Thoracic aorta (tissue), 2 donors: ENCODE measurements at regions not wholly inside any gene's neighbourhood (a gene's known extent, or its start where the extent isn't known, plus 50 kb on each side); places are given as distances from the start of the nearest gene placed in this dataset.
"Not testable (repeated sequence)": the region's sequence is repeated elsewhere in the genome, so short reads cannot be mapped to it uniquely, and the experiment has no call there.

ENCODE experiments used
- ATAC-seq: fragments of 150-250 bp; one replicate; pipeline ENCODE4 v1.8.0; 2017; ENCODE audit warnings: low read depth; ENCODE audit not compliant: insufficient number of reproducible peaks, low FRiP score
- DNase-seq: peaks from one replicate; pipeline ENCODE4 v3.0.0-alpha.2; 2020; ENCODE audit warnings: low spot score
- H3K27ac ChIP-seq, 2 donors: fragments of 200-600 bp; sonication (generic); 1 replicate in 1 of 2; 2 replicates in 1 of 2; pipeline ENCODE4 v1.5.1; 2016; ENCODE audit warnings: mild to moderate bottlenecking in 2 of 2, moderate library complexity in 2 of 2
- H3K27me3 ChIP-seq: fragments of 200-600 bp; sonication (generic); replicated peaks from 2 replicates; pipeline ENCODE4 v1.6.0; 2016; ENCODE audit warnings: mild to moderate bottlenecking; ENCODE audit not compliant: insufficient read depth
- H3K36me3 ChIP-seq: fragments of 200-600 bp; sonication (generic); one replicate; pipeline ENCODE4 v1.5.1; 2016
- H3K4me1 ChIP-seq, 2 donors: fragments of 200-600 bp; sonication (generic); 1 replicate in 1 of 2; 2 replicates in 1 of 2; pipeline versions ENCODE4 v1.5.1 to v1.6.0; 2016; ENCODE audit warnings: low read depth in 2 of 2, mild to moderate bottlenecking in 1 of 2; ENCODE audit not compliant: control insufficient read depth in 1 of 2
- H3K4me3 ChIP-seq: fragments of 200-600 bp; sonication (generic); 2 replicates; pipeline ENCODE4 v1.5.1; 2016; ENCODE audit warnings: mild to moderate bottlenecking
- H3K9me3 ChIP-seq: fragments of 200-600 bp; sonication (generic); 2 replicates; pipeline ENCODE4 v1.5.1; 2016
- TF ChIP-seq, protein P1 (sequence below): fragments of 200-600 bp; sonication (generic); IDR thresholded peaks from one replicate; pipeline ENCODE4 v1.5.1; 2019; ENCODE audit warnings: antibody characterized with exemption

DNA sequence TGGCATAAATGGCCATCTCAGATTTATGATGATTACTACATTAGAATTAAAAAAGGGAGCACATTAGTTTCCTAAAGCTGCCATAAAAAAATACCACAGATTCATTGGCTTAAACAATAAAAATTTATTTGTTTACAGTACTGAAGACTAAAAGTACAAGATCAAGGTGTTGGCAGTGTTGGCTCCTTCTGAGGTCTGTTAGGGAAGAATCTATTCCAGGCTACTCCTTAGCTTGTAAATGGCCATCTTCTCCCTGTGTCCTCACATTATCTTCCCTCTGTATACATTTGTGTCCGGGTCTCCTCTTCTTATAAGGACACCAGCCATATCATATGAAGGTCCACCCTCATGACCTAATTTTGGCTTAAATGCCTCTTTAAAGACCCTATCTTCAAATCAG, 341.0 kb downstream of the SLC7A11 start:
- Histone ChIP-seq H3K9me3 (no peaks in the 10 kb centered on the region), H3K36me3 (no peaks in the 10 kb centered on the region), H3K4me1 (no peaks in the 10 kb centered on the region), H3K27ac (no peak overlapping the region), H3K27me3 (no peaks in the 10 kb centered on the region), H3K4me3 (no peak overlapping the region)
- ATAC-seq = no peak
- DNase-seq = no peak
- TF ChIP-seq, protein P1, sequence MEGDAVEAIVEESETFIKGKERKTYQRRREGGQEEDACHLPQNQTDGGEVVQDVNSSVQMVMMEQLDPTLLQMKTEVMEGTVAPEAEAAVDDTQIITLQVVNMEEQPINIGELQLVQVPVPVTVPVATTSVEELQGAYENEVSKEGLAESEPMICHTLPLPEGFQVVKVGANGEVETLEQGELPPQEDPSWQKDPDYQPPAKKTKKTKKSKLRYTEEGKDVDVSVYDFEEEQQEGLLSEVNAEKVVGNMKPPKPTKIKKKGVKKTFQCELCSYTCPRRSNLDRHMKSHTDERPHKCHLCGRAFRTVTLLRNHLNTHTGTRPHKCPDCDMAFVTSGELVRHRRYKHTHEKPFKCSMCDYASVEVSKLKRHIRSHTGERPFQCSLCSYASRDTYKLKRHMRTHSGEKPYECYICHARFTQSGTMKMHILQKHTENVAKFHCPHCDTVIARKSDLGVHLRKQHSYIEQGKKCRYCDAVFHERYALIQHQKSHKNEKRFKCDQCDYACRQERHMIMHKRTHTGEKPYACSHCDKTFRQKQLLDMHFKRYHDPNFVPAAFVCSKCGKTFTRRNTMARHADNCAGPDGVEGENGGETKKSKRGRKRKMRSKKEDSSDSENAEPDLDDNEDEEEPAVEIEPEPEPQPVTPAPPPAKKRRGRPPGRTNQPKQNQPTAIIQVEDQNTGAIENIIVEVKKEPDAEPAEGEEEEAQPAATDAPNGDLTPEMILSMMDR = no peak

DNA sequence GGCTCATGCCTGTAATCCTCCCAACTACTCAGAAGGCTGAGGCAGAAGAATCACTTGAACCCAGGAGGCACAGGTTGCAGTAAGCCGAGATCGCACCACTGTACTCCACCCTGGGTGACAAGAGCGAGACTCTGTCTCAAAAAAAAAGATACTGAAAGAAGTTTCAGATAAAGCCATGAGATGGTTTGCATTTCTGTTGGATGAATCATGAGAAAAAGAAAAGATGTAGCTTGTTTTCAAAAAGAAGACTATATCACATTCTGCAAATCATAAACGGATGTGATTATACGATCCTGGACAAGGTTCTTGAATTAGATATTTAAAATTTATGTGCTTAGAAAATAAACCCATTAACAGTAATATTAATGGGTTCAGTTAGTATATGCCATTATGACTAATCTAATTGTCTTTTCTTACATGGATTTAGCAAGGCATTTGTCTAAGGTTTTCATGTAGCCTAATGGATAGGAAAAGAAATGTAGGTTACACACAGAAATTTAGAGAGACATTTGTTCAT, 345.9 kb downstream of the SLC7A11 start:
- Histone ChIP-seq H3K4me1 (no peaks in the 10 kb centered on the region), H3K27me3 (no peaks in the 10 kb centered on the region)

DNA sequence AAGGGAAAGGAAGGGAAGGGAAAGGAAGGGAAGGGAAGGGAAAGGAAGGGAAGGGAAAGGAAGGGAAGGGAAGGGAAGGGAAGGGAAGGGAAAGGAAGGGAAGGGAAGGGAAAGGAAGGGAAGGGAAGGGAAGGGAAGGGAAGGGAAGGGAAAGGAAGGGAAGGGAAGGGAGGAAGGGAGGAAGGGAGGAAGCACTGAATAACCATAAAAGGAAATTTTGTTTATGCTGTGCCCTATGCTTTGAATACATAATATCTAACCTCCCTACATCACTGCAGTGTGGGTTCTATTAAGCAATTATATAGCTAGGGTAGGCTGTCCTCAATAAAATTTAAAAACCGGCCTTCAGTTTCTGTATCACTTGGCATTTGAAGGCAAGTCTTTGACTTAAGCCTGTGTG, 346.6 kb downstream of the SLC7A11 start:
- DNase-seq, H3K27ac ChIP-seq, H3K4me1 ChIP-seq, H3K4me3 ChIP-seq, H3K9me3 ChIP-seq, ATAC-seq, H3K27me3 ChIP-seq, H3K36me3 ChIP-seq: not testable (repeated sequence)

More for the DNA sequence above, 345.9 kb downstream of the SLC7A11 start:
- Histone ChIP-seq H3K9me3 (no peaks in the 10 kb centered on the region), H3K36me3 (no peaks in the 10 kb centered on the region), H3K4me3 (no peak overlapping the region), H3K27ac (no peak overlapping the region)
- ATAC-seq (no peak), DNase-seq (no peak)
- TF ChIP-seq, protein P1 = no peak

DNA sequence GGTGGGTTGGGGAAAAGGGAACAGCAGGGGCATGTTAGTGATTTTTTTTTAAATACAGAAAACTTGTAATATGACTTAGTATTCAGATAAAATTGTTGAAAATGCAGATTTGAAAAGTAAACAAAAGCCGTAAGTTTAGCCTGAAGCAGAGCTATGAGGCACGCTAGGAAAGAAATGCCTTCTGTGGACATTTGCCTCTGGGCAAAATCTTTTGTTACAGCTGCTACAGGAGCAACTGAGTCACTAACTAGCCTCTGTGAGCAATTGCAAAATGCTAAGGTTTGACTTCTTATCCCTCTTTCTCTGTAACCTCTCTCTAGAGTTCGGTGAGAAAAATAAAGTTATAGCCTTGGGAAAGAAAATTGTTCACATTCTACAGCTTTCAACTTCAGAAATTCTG, 350.0 kb downstream of the SLC7A11 start:
- H3K36me3 ChIP-seq = no peaks in the 10 kb centered on the region
- no peaks in the 10 kb centered on the region for H3K27me3 ChIP-seq
- no peaks in the 10 kb centered on the region for H3K9me3 ChIP-seq
- H3K27ac ChIP-seq = no peak overlapping the region
- no peak for DNase-seq
- no peak for ATAC-seq
- TF ChIP-seq, protein P1 = no peak
- no peaks in the 10 kb centered on the region for H3K4me1 ChIP-seq
- H3K4me3 ChIP-seq = no peak overlapping the region

DNA sequence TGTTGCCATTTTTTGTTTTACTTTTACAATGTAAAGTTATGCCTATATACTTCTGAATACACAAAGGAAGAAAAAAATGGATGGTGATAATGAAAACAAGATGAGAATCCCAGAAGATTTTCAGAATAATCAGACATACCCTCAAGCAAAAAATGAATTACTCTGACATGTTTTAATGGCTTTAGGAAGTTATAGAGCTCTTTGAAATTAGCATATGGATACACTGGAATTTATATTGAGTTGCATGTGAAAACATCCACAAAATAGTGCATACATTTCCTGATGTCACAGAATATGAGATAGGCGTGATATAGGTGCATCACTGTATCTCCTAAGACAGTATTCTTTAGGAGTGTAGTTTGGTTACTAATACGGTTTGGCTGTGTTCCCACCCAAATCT, 351.3 kb downstream of the SLC7A11 start:
- ATAC-seq (no peak), DNase-seq (no peak)
- Histone ChIP-seq H3K27ac (no peak overlapping the region), H3K27me3 (no peaks in the 10 kb centered on the region), H3K4me1 (no peaks in the 10 kb centered on the region), H3K4me3 (no peak overlapping the region), H3K9me3 (no peaks in the 10 kb centered on the region), H3K36me3 (no peaks in the 10 kb centered on the region)
- TF ChIP-seq, protein P1 = no peak

DNA sequence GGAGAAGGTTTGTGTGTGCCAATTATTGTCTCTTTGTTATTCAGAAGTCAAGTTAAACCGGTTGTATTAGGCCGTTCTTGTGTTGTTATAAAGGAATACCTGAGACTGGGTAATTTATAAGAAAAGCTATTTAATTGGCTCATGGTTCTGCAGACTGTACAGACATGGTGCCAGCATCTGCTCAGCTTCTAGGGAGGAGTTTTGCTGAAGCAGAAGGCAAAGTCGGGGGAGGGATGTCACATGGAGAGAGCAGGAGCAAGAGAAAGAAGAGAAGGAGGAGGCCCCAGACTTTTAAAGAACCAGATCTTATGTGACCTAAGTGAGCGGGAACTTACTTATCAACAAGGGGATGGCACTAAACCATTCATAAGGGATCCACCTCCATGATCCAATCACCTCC, 349.3 kb upstream of the PCDH18 start:
- no peak for DNase-seq

DNA sequence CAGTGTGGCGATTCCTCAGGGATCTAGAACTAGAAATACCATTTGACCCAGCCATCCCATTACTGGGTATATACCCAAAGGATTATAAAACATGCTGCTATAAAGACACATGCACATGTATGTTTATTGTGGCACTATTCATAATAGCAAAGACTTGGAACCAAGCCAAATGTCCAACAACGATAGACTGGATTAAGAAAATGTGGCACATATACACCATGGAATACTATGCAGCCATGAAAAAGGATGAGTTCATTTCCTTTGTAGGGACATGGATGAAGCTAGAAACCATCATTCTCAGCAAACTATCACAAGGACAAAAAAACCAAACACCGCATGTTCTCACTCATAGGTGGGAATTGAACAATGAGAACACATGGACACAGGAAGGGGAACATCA, 335.8 kb upstream of the PCDH18 start:
- H3K27ac ChIP-seq, ATAC-seq, H3K4me3 ChIP-seq, DNase-seq, H3K27me3 ChIP-seq, H3K36me3 ChIP-seq, H3K4me1 ChIP-seq, H3K9me3 ChIP-seq: not testable (repeated sequence)

More for the DNA sequence above, 349.3 kb upstream of the PCDH18 start:
- no peak for ATAC-seq
- Histone ChIP-seq H3K27ac (no peak overlapping the region), H3K4me3 (no peak overlapping the region), H3K36me3 (no peaks in the 10 kb centered on the region), H3K9me3 (no peaks in the 10 kb centered on the region), H3K4me1 (no peaks in the 10 kb centered on the region), H3K27me3 (no peaks in the 10 kb centered on the region)
- TF ChIP-seq, protein P1 = no peak
